GM23248 (cell line): ENCODE measurements at regions not wholly inside any gene's neighbourhood (a gene's known extent, or its start where the extent isn't known, plus 50 kb on each side); places are given as distances from the start of the nearest gene placed in this dataset.
"Not testable (repeated sequence)": the region's sequence is repeated elsewhere in the genome, so short reads cannot be mapped to it uniquely, and the experiment has no call there.

Experiments
- EZH2 ChIP-seq: fragments of 200-600 bp; sonication (generic); IDR thresholded peaks from 2 replicates; pipeline ENCODE4 v1.6.1; 2018; ENCODE audit warnings: antibody characterized with exemption, mild to moderate bottlenecking; ENCODE audit not compliant: insufficient read depth, poor library complexity, severe bottlenecking
- EZH2phosphoT487 ChIP-seq: fragments of 200-600 bp; sonication (generic); IDR thresholded peaks from 2 replicates; pipeline ENCODE4 v1.6.1; 2018; ENCODE audit warnings: antibody characterized with exemption, moderate library complexity, mild to moderate bottlenecking, low read depth; ENCODE audit not compliant: insufficient read depth

DNA sequence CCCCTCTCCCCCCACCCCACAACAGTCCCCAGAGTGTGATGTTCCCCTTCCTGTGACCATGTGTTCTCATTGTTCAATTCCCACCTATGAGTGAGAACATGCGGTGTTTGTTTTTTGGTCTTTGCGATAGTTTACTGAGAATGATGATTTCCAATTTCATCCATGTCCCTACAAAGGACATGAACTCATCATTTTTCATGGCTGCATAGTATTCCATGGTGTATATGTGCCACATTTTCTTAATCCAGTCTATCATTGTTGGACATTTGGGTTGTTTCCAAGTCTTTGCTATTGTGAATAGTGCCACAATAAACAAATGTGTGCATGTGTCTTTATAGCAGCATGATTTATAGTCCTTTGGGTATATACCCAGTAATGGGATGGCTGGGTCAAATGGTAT lies 411.0 kb upstream of the CHD1 start:
- TF ChIP-seq EZH2, EZH2phosphoT487: not testable (repeated sequence)
